RWPE2 (cell line): ENCODE measurements at regions not wholly inside any gene's neighbourhood (a gene's known extent, or its start where the extent isn't known, plus 50 kb on each side); places are given as distances from the start of the nearest gene placed in this dataset.

Experiments
- ATAC-seq: fragments of 200-7000 bp; cut with Tn5 transposase; 3 replicates; pipeline ENCODE4 v1.9.1; 2021; ENCODE audit warnings: low read depth
- DNase-seq: peaks from one replicate; pipeline ENCODE4 v3.0.0-alpha.2; 2020; ENCODE audit warnings: low spot score
- H3K27ac ChIP-seq: fragments of 450-650 bp; 2 replicates; pipeline ENCODE4 v1.5.1; 2017; ENCODE audit warnings: mild to moderate bottlenecking; ENCODE audit not compliant: poor library complexity, severe bottlenecking
- H3K27me3 ChIP-seq: fragments of 250-450 bp; sonication (Bioruptor Pico); 2 replicates; pipeline ENCODE4 v1.5.1; 2021; ENCODE audit warnings: mild to moderate bottlenecking, moderate library complexity; ENCODE audit not compliant: insufficient read depth, poor library complexity, severe bottlenecking
- H3K36me3 ChIP-seq: fragments of 250-450 bp; sonication (Bioruptor Pico); 2 replicates; pipeline ENCODE4 v1.5.1; 2020; ENCODE audit warnings: low read depth, mild to moderate bottlenecking, moderate library complexity
- H3K4me1 ChIP-seq: fragments of 250-450 bp; sonication (Bioruptor Pico); 2 replicates; pipeline ENCODE4 v1.5.1; 2021; ENCODE audit warnings: mild to moderate bottlenecking, moderate library complexity; ENCODE audit not compliant: insufficient read depth, poor library complexity, severe bottlenecking
- H3K4me3 ChIP-seq: fragments of 250-450 bp; sonication (Bioruptor Pico); 2 replicates; pipeline ENCODE4 v1.5.1; 2021; ENCODE audit warnings: mild to moderate bottlenecking, moderate library complexity; ENCODE audit not compliant: severe bottlenecking
- H3K9me3 ChIP-seq: fragments of 250-450 bp; sonication (Bioruptor Pico); 2 replicates; pipeline ENCODE4 v1.5.1; 2021; ENCODE audit warnings: mild to moderate bottlenecking, moderate library complexity; ENCODE audit not compliant: severe bottlenecking
- TF ChIP-seq, protein P1 (sequence below): fragments of 450-650 bp; IDR thresholded peaks from one replicate; pipeline ENCODE4 v1.5.1; 2017; ENCODE audit warnings: mild to moderate bottlenecking, moderate library complexity; ENCODE audit not compliant: poor library complexity, severe bottlenecking

- Histone ChIP-seq H3K9me3 (no peaks in the 10 kb centered on the region), H3K27ac (no peak overlapping the region), H3K27me3 (peaks cover 40% of the 10 kb centered on the region), H3K4me3 (no peak overlapping the region), H3K36me3 (no peaks in the 10 kb centered on the region), H3K4me1 (no peaks in the 10 kb centered on the region)
- ATAC-seq (no peak), DNase-seq (no peak)
- TF ChIP-seq, protein P1, sequence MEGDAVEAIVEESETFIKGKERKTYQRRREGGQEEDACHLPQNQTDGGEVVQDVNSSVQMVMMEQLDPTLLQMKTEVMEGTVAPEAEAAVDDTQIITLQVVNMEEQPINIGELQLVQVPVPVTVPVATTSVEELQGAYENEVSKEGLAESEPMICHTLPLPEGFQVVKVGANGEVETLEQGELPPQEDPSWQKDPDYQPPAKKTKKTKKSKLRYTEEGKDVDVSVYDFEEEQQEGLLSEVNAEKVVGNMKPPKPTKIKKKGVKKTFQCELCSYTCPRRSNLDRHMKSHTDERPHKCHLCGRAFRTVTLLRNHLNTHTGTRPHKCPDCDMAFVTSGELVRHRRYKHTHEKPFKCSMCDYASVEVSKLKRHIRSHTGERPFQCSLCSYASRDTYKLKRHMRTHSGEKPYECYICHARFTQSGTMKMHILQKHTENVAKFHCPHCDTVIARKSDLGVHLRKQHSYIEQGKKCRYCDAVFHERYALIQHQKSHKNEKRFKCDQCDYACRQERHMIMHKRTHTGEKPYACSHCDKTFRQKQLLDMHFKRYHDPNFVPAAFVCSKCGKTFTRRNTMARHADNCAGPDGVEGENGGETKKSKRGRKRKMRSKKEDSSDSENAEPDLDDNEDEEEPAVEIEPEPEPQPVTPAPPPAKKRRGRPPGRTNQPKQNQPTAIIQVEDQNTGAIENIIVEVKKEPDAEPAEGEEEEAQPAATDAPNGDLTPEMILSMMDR = no peak
These were observed 180.4 kb downstream of the DHX35 start for GRCh38 chr20:39142407-39143096.

DNA sequence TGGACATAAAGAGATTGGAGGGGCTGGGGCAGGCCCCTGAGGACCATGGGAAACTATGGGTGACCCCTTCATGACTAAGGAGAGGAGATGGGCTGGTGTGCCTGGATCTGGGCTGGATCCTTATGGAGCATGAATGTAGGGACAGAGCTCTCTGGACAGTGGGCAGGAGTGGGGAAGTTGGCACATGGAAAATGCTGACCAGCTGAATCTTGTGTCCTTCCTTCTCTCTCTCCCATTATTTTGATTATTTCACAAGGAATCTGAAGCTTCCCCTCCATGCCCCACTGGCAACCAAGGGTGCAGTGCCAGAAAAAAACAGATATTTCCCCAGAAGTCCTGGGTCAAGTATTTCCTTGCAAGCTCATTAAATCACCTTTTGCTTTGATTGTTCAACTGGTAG lies 175.2 kb downstream of the DHX35 start:
- ATAC-seq (no peak; the same call in 2 of the 3 replicates), DNase-seq (no peak)
- H3K4me1 ChIP-seq = no peaks in the 10 kb centered on the region
- TF ChIP-seq, protein P1 = no peak
- H3K27ac ChIP-seq = no peak overlapping the region
- no peak overlapping the region for H3K4me3 ChIP-seq
- no peaks in the 10 kb centered on the region for H3K36me3 ChIP-seq
- H3K27me3 ChIP-seq = peaks cover 37% of the 10 kb centered on the region
- H3K9me3 ChIP-seq = no peaks in the 10 kb centered on the region

GRCh38 chr20:39136798-39137197 lies 174.7 kb downstream of the DHX35 start:
- Histone ChIP-seq H3K4me1 (no peaks in the 10 kb centered on the region), H3K27ac (no peak overlapping the region), H3K9me3 (no peaks in the 10 kb centered on the region), H3K27me3 (peaks cover 32% of the 10 kb centered on the region), H3K4me3 (no peak overlapping the region), H3K36me3 (no peaks in the 10 kb centered on the region)
- ATAC-seq (peak; percentile 13; the same call in 1 of the 3 replicates), DNase-seq (no peak)
- TF ChIP-seq, protein P1 = no peak

GRCh38 chr20:39135885-39136544 lies 173.9 kb downstream of the DHX35 start:
- Histone ChIP-seq H3K4me1 (no peaks in the 10 kb centered on the region), H3K27me3 (peaks cover 28% of the 10 kb centered on the region), H3K9me3 (no peaks in the 10 kb centered on the region), H3K4me3 (no peak overlapping the region), H3K27ac (no peak overlapping the region), H3K36me3 (no peaks in the 10 kb centered on the region)
- no peak for DNase-seq
- ATAC-seq = no peak
- TF ChIP-seq, protein P1 = no peak

DNA sequence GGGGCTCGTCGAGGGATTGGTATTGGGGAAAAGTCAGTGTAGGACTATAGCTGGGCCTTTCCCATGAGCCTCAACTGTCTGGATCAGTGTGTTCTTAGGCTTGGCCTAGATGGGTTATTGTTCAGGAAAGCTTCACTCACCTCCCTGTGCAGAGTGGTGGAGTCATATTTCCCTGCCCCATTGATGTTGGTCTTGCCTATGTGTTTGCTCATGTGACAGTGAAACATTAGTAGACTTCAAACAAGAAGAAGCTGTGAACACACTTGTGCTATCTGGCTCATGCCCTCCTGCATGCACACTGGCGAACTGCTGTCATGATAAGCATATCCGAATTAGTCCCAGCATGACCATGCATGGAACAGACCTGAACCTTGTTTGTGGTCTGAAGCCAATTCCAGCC lies 171.1 kb downstream of the DHX35 start:
- Histone ChIP-seq H3K4me3 (no peak overlapping the region), H3K4me1 (no peaks in the 10 kb centered on the region), H3K9me3 (no peaks in the 10 kb centered on the region), H3K27me3 (peaks cover 7% of the 10 kb centered on the region), H3K27ac (no peak overlapping the region), H3K36me3 (no peaks in the 10 kb centered on the region)
- no peak; the same call in 2 of the 3 replicates for ATAC-seq
- DNase-seq = no peak
- TF ChIP-seq, protein P1 = no peak
